A673 (cell line): ENCODE measurements at regions not wholly inside any gene's neighbourhood (a gene's known extent, or its start where the extent isn't known, plus 50 kb on each side); places are given as distances from the start of the nearest gene placed in this dataset.

Experiments
- EZH2 ChIP-seq: fragments of 200-600 bp; sonication (generic); IDR thresholded peaks from 2 replicates; pipeline ENCODE4 v1.6.1; 2017; ENCODE audit warnings: borderline replicate concordance, low read depth, mild to moderate bottlenecking, mixed read lengths, antibody characterized with exemption, low read length; ENCODE audit not compliant: poor library complexity, severe bottlenecking
- TF ChIP-seq, protein P1 (sequence below): fragments of 300-800, 200-600 bp; sonication (generic); conservative IDR thresholded peaks from 2 replicates; pipeline ENCODE4 v1.5.1; 2017; ENCODE audit warnings: low read depth, mild to moderate bottlenecking, antibody characterized with exemption, low read length, moderate library complexity, mixed read lengths

DNA sequence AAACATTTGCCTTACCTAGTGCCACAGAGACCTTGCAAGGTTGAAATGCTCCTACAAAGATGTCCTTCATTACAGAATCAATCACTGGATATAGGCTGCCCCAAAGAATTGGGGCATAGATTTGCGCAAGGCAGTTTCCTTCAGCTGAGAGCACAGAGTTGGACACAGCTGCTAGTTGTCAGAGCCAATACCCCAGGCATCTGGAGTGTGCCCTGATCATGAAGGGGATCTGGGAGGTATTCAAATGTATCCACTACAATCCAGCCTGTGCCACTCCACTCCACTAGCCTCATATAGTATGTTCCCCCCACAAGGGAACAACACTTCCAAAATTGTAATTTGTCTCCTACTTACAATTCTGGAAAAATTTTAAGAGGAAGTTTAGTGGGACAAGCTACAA is 62.3 kb upstream of the ITPRID2 start:
- TF ChIP-seq, protein P1, sequence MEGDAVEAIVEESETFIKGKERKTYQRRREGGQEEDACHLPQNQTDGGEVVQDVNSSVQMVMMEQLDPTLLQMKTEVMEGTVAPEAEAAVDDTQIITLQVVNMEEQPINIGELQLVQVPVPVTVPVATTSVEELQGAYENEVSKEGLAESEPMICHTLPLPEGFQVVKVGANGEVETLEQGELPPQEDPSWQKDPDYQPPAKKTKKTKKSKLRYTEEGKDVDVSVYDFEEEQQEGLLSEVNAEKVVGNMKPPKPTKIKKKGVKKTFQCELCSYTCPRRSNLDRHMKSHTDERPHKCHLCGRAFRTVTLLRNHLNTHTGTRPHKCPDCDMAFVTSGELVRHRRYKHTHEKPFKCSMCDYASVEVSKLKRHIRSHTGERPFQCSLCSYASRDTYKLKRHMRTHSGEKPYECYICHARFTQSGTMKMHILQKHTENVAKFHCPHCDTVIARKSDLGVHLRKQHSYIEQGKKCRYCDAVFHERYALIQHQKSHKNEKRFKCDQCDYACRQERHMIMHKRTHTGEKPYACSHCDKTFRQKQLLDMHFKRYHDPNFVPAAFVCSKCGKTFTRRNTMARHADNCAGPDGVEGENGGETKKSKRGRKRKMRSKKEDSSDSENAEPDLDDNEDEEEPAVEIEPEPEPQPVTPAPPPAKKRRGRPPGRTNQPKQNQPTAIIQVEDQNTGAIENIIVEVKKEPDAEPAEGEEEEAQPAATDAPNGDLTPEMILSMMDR: no peak
- TF ChIP-seq EZH2: no peak
